ENCODE measurements at regions not wholly inside any gene's neighbourhood (a gene's known extent, or its start where the extent isn't known, plus 50 kb on each side); places are given as distances from the start of the nearest gene placed in this dataset.
A peak's percentile ranks its signal among the peaks of the same experiment; 100 is the strongest.
"Not testable (repeated sequence)": the region's sequence is repeated elsewhere in the genome, so short reads cannot be mapped to it uniquely, and the experiment has no call there.

GRCh38 chr1:121519042-121519755 lies 334.4 kb downstream of the SRGAP2C start:
- DNase-seq = peak; percentile 62 to 84

DNA sequence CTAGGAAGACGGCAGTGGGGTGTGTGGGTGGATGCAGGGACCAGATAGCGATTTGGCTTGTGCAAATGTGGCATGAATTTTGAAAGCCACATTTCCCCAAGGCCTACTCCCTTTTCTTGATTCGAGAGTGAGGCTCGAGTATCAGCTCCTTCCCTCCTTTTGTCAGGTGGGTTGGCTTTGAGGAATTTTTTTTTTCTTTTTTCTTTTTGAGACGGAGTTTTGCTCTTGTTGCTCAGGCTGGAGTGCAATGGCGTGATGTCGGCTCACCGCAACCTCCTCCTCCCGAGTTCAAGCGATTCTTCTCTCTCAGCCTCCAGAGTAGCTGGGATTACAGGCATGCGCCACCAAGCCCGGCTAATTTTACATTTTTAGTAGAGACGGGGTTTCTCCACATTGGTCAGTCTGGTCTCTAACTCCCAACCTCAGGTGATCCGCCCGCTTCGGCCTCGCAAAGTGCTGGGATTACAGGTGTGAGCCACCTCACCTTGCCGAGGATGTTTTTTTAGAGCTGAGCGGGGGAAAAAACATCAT lies 335.0 kb downstream of the SRGAP2C start:
- DNase-seq = not testable (repeated sequence)

- peak in 1 of 2 experiments; percentile 32 for DNase-seq
These were observed 337.4 kb downstream of the SRGAP2C start for GRCh38 chr1:121522061-121522759.

GRCh38 chr1:121523112-121523511 lies 338.3 kb downstream of the SRGAP2C start:
- DNase-seq = not testable (repeated sequence)

GRCh38 chr1:121525355-121525754 lies 340.6 kb downstream of the SRGAP2C start:
- no peak for DNase-seq

GRCh38 chr1:121528958-121529357 lies 344.2 kb downstream of the SRGAP2C start:
- DNase-seq = peak in 1 of 2 experiments; percentile 2

GRCh38 chr1:121530026-121530425 lies 345.3 kb downstream of the SRGAP2C start:
- DNase-seq = not testable (repeated sequence)

- DNase-seq = not testable (repeated sequence)
These were observed 347.0 kb downstream of the SRGAP2C start for GRCh38 chr1:121531747-121532146.

- not testable (repeated sequence) for DNase-seq
These were observed 353.4 kb downstream of the SRGAP2C start for GRCh38 chr1:121538148-121538547.

GRCh38 chr1:121538943-121539575 lies 354.3 kb downstream of the SRGAP2C start:
- no peak for DNase-seq

DNA sequence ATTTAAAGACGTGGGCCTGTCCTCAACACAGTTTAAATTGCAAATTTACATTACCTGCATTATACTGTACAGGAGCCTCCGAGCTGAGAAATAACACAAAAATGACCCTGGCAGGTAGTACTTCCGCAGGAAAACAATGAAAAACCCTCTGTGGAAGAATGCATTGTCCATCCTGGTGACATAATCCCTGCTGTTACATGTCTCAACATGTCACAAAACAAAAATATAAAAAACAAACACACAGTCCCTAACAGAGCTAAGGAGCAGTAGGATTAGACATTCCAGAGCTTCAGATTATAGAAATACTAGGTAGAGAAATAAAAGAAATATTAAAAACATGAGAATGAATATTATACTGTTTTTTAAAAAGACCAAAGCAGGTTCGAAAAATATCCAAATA lies 359.2 kb downstream of the SRGAP2C start:
- DNase-seq = not testable (repeated sequence)

- no peak for DNase-seq
These were observed 359.7 kb downstream of the SRGAP2C start for GRCh38 chr1:121544500-121544899.

- not testable (repeated sequence) for DNase-seq
These were observed 361.1 kb downstream of the SRGAP2C start for GRCh38 chr1:121545899-121546298.

GRCh38 chr1:121546830-121547591 lies 362.2 kb downstream of the SRGAP2C start:
- no peak for DNase-seq

GRCh38 chr1:121547726-121548125 lies 363.0 kb downstream of the SRGAP2C start:
- not testable (repeated sequence) for DNase-seq

GRCh38 chr1:121550817-121551216 lies 366.0 kb downstream of the SRGAP2C start:
- not testable (repeated sequence) for DNase-seq

GRCh38 chr1:121551491-121551890 lies 366.7 kb downstream of the SRGAP2C start:
- not testable (repeated sequence) for DNase-seq

- not testable (repeated sequence) for DNase-seq
These were observed 371.8 kb downstream of the SRGAP2C start for GRCh38 chr1:121556560-121556959.

DNA sequence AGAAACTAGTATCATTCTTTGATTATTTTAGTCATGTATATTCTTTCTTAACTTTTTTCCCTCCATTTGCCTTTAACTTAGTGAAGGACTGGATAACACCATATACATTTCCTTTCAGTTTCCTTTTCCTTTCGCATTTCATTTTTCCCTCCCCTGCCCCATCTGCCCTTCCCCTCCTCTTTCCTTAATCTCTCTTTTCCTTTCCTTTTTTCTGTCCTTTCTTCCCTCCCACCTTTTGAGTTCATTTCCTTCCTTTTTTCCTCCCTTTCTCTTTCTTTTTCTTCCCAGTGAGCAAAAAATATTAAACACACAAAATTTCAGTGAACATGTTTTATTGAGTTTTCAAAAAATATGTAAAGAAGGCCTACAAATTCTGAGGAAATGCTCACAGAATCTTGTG lies 373.3 kb downstream of the SRGAP2C start:
- DNase-seq = not testable (repeated sequence)

- no peak for DNase-seq
These were observed 373.7 kb downstream of the SRGAP2C start for GRCh38 chr1:121558514-121558913.

DNA sequence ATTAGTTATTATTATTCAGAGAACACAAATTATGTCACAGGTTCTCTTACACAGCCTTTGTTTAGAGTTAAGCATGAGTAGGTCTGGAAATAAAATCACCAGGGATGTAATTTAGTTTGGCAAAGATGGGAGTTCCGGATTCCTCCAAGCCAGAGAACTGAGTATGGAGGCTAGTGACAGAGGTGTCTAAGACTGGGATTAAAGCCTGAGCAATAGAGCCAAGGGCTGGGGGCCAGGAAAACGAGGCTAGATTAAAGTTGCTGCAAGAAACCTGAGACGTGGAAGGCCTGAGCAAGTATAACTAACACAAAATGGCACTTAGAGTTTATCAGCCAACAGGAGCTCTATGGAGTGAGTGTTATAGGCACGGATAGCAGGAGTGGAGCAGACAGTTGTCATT lies 381.6 kb downstream of the SRGAP2C start:
- DNase-seq = no peak

GRCh38 chr1:121569428-121569827 lies 384.7 kb downstream of the SRGAP2C start:
- no peak for DNase-seq
